ENCODE measurements at regions not wholly inside any gene's neighbourhood (a gene's known extent, or its start where the extent isn't known, plus 50 kb on each side); places are given as distances from the start of the nearest gene placed in this dataset.

DNA sequence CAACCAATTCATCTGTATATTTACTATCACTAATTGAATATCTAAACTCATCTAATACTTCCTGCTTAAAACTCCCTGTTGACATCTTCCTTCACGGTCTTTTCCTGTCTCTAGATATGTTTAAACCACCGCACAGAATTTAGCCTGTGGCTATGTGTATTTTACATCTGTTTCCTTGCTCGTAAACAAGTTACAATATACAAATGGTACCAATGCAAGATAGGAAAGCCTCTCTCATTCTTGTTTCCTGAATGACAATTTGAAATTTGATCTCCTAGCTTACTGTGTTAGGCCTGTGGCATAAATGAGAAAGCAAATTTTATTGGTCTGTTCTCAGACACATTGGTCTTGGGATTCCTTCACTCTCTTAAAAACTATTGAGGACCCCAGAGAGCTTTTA is 89.7 kb upstream of the PCDH7 start:
- Histone ChIP-seq H3K9ac (no peak overlapping the region), H3K9me3 (ENCODE audit: low read depth) (no peaks in the 10 kb centered on the region), H3K4me3 (no peak overlapping the region), H3K27ac (no peak overlapping the region), H3F3A (ENCODE audit: insufficient read depth) (no peaks in the 10 kb centered on the region), H2AFZ (no peak overlapping the region), H4K20me1 (ENCODE audit: insufficient read depth) (no peaks in the 10 kb centered on the region), H3K9me2 (ENCODE audit: insufficient read depth) (no peaks in the 10 kb centered on the region), H3K4me1 (ENCODE audit: insufficient read depth) (no peaks in the 10 kb centered on the region), H3K36me3 (ENCODE audit: low read depth) (no peaks in the 10 kb centered on the region), H3K27me3 (replicated peaks; ENCODE audit: insufficient read depth) (no peaks in the 10 kb centered on the region), H3K4me2 (ENCODE audit: unreplicated experiment) (no peak overlapping the region), H3K79me2 (ENCODE audit: insufficient read depth) (no peaks in the 10 kb centered on the region)
- in situ Hi-C loops (cut with MboI), result no loop called here
- no peak for DNase-seq
- TF ChIP-seq EZH2 (IDR thresholded peaks at IDR 0.05; ENCODE audit: insufficient read depth, poor library complexity, severe bottlenecking), result no peak
- 10 to 18% methylated on average over 3 of the region's 3 CpGs for WGBS, 2 experiments (ENCODE audit: low coverage in 1 of 2, low lambda C conversion rate in 2 of 2, missing lambda C conversion rate in 2 of 2)

DNA sequence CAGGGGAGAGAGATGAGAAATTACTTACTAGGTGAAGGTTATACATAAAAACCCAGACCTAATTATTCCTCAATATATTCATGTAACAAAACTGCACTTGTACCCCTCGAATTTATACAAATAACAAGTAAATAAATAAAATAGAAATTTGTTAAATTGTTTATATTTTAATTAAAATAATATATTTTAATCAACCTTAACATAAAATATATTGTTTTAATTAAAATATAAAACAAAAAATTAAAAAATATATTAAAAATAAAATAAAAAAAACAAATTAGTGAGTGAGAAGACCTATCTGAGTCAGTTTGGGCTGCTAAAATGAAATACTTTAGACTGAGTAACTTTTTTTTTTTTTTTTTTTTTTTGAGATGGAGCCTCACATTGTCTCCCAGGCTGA is 87.4 kb upstream of the PCDH7 start:
- Histone ChIP-seq H3K4me1 (ENCODE audit: insufficient read depth) (no peaks in the 10 kb centered on the region), H3K36me3 (ENCODE audit: low read depth) (no peaks in the 10 kb centered on the region), H3K4me3 (no peak overlapping the region), H2AFZ (no peak overlapping the region), H3K4me2 (ENCODE audit: unreplicated experiment) (no peak overlapping the region), H3K27me3 (replicated peaks; ENCODE audit: insufficient read depth) (no peaks in the 10 kb centered on the region), H3K9me2 (ENCODE audit: insufficient read depth) (no peaks in the 10 kb centered on the region), H3K9me3 (ENCODE audit: low read depth) (no peaks in the 10 kb centered on the region), H3K9ac (no peak overlapping the region), H3K27ac (no peak overlapping the region), H3F3A (ENCODE audit: insufficient read depth) (no peaks in the 10 kb centered on the region), H3K79me2 (ENCODE audit: insufficient read depth) (no peaks in the 10 kb centered on the region), H4K20me1 (ENCODE audit: insufficient read depth) (no peaks in the 10 kb centered on the region)
- DNase-seq, result no peak
- TF ChIP-seq EZH2phosphoT487 (IDR thresholded peaks at IDR 0.05; ENCODE audit: insufficient read depth, low read depth) (no peak), EZH2 (IDR thresholded peaks at IDR 0.05; ENCODE audit: insufficient read depth, poor library complexity, severe bottlenecking) (no peak)
- 4 to 7% methylated on average over 1 of the region's 1 CpG for WGBS, 2 experiments (ENCODE audit: low coverage in 1 of 2, low lambda C conversion rate in 2 of 2, missing lambda C conversion rate in 2 of 2)
- in situ Hi-C loops (cut with MboI), result no loop called here

DNA sequence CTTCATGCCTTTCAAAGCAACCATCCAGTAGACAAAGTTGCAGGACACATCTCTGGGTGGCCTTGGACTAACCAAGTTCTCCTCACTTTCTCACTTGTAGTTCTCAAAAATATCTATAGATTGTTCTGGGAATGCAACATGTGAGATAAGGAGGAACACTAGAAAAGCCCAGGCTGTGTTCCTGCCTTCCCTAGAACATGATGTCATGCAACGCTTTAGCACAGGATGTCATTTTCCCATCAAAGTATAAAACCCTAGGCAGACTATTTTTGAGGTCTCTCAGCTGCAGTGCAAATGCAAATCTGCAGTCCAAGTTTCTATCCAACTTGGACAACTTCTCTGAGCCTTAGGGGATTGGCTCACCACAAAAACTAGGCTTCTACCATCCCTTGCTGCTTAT is 78.8 kb upstream of the PCDH7 start:
- 4 to 20% methylated on average over 1 of the region's 1 CpG for WGBS, 2 experiments (ENCODE audit: low coverage in 1 of 2, low lambda C conversion rate in 2 of 2, missing lambda C conversion rate in 2 of 2)
- H3K79me2 ChIP-seq (ENCODE audit: insufficient read depth), result no peaks in the 10 kb centered on the region
- no peaks in the 10 kb centered on the region for H3K4me1 ChIP-seq (ENCODE audit: insufficient read depth)
- H3K9ac ChIP-seq, result no peak overlapping the region
- H3K36me3 ChIP-seq (ENCODE audit: low read depth), result no peaks in the 10 kb centered on the region
- no peak for DNase-seq
- no peaks in the 10 kb centered on the region for H3K9me2 ChIP-seq (ENCODE audit: insufficient read depth)
- H3K9me3 ChIP-seq (ENCODE audit: low read depth), result no peaks in the 10 kb centered on the region
- H2AFZ ChIP-seq, result no peak overlapping the region
- no peaks in the 10 kb centered on the region for H3F3A ChIP-seq (ENCODE audit: insufficient read depth)
- TF ChIP-seq EZH2 (IDR thresholded peaks at IDR 0.05; ENCODE audit: insufficient read depth, poor library complexity, severe bottlenecking), result no peak
- no peak for TF ChIP-seq EZH2phosphoT487 (IDR thresholded peaks at IDR 0.05; ENCODE audit: insufficient read depth, low read depth)
- H3K27ac ChIP-seq, result no peak overlapping the region
- no peaks in the 10 kb centered on the region for H3K27me3 ChIP-seq (replicated peaks; ENCODE audit: insufficient read depth)
- no peak overlapping the region for H3K4me2 ChIP-seq (ENCODE audit: unreplicated experiment)
- no peaks in the 10 kb centered on the region for H4K20me1 ChIP-seq (ENCODE audit: insufficient read depth)
- H3K4me3 ChIP-seq, result no peak overlapping the region
- in situ Hi-C loops (cut with MboI), result no loop called here

DNA sequence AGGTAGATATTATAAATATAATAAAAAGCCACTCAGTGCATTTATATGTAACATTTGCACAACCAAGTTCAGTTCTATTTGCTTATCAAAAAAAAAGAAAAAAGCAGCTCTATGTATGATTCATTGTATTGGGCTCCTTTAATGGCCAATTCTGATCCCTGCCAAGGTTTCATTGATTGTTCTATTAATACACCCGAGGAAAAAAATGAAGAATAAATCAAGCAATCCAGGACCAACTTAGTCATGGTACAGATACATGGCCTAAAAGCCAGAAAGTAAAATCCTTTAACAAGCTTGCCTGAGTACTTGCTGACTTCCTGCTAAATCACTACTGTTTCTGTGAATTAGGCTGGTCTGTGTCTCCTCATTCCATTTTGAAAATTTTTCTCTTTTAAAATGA is 77.6 kb upstream of the PCDH7 start:
- no peaks in the 10 kb centered on the region for H3F3A ChIP-seq (ENCODE audit: insufficient read depth)
- WGBS, 2 experiments (ENCODE audit: low coverage in 1 of 2, low lambda C conversion rate in 2 of 2, missing lambda C conversion rate in 2 of 2), result 0% methylated on average over 1 of the region's 1 CpG
- H3K79me2 ChIP-seq (ENCODE audit: insufficient read depth), result no peaks in the 10 kb centered on the region
- in situ Hi-C loops (cut with MboI), result no loop called here
- TF ChIP-seq EZH2 (IDR thresholded peaks at IDR 0.05; ENCODE audit: insufficient read depth, poor library complexity, severe bottlenecking) (no peak), EZH2phosphoT487 (IDR thresholded peaks at IDR 0.05; ENCODE audit: insufficient read depth, low read depth) (no peak)
- H3K4me3 ChIP-seq, result no peak overlapping the region
- H3K27ac ChIP-seq, result no peak overlapping the region
- no peaks in the 10 kb centered on the region for H3K9me3 ChIP-seq (ENCODE audit: low read depth)
- no peaks in the 10 kb centered on the region for H4K20me1 ChIP-seq (ENCODE audit: insufficient read depth)
- H2AFZ ChIP-seq, result no peak overlapping the region
- H3K4me2 ChIP-seq (ENCODE audit: unreplicated experiment), result no peak overlapping the region
- no peak for DNase-seq
- no peaks in the 10 kb centered on the region for H3K36me3 ChIP-seq (ENCODE audit: low read depth)
- H3K9ac ChIP-seq, result no peak overlapping the region
- H3K9me2 ChIP-seq (ENCODE audit: insufficient read depth), result no peaks in the 10 kb centered on the region
- no peaks in the 10 kb centered on the region for H3K27me3 ChIP-seq (replicated peaks; ENCODE audit: insufficient read depth)
- H3K4me1 ChIP-seq (ENCODE audit: insufficient read depth), result no peaks in the 10 kb centered on the region

DNA sequence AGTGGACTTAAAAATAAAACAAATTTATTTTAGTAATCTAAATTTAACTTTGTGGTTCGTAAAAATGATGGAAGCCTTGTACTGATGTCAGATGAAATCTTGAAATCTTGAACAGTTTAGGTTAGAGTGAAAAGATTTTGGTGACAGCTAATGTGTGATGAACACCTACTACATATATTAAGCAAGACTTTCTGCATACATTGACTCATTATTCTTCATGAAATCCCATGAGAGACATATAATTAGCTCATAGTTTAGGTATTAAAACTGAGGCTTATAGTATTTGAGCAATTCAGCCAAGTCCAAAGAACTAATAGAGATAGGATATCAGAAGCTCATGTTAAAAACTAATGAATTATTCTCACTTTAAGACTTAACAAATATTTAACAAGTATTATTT is 66.9 kb upstream of the PCDH7 start:
- Histone ChIP-seq H3K27me3 (replicated peaks; ENCODE audit: insufficient read depth) (no peaks in the 10 kb centered on the region), H3K27ac (no peak overlapping the region), H2AFZ (no peak overlapping the region), H3K79me2 (ENCODE audit: insufficient read depth) (no peaks in the 10 kb centered on the region), H4K20me1 (ENCODE audit: insufficient read depth) (no peaks in the 10 kb centered on the region), H3K4me2 (ENCODE audit: unreplicated experiment) (no peak overlapping the region), H3K4me1 (ENCODE audit: insufficient read depth) (no peaks in the 10 kb centered on the region), H3K9ac (no peak overlapping the region), H3K36me3 (ENCODE audit: low read depth) (no peaks in the 10 kb centered on the region), H3F3A (ENCODE audit: insufficient read depth) (no peaks in the 10 kb centered on the region), H3K9me2 (ENCODE audit: insufficient read depth) (no peaks in the 10 kb centered on the region), H3K4me3 (no peak overlapping the region), H3K9me3 (ENCODE audit: low read depth) (no peaks in the 10 kb centered on the region)
- no peak for TF ChIP-seq EZH2phosphoT487 (IDR thresholded peaks at IDR 0.05; ENCODE audit: insufficient read depth, low read depth)
- TF ChIP-seq EZH2 (IDR thresholded peaks at IDR 0.05; ENCODE audit: insufficient read depth, poor library complexity, severe bottlenecking), result no peak
- no peak for DNase-seq
- in situ Hi-C loops (cut with MboI), result no loop called here
- 3 to 7% methylated on average over 1 of the region's 1 CpG for WGBS, 2 experiments (ENCODE audit: low coverage in 1 of 2, low lambda C conversion rate in 2 of 2, missing lambda C conversion rate in 2 of 2)
